Testis (tissue), 2 donors: ENCODE measurements at regions not wholly inside any gene's neighbourhood (a gene's known extent, or its start where the extent isn't known, plus 50 kb on each side); places are given as distances from the start of the nearest gene placed in this dataset.

Source experiments
- CTCF ChIP-seq, 3 experiments: fragments of 450-650 bp in 2 of 3; fragments of 200-600 bp in 1 of 3; sonication (generic) in 1 of 3; IDR thresholded peaks; one replicate each; pipeline ENCODE4 v1.5.1; 2016 to 2019; ENCODE audit warnings: antibody characterized with exemption in 3 of 3, mild to moderate bottlenecking in 2 of 3, moderate library complexity in 1 of 3
- POLR2A ChIP-seq: fragments of 450-650 bp; IDR thresholded peaks from one replicate; pipeline ENCODE4 v1.6.1; 2017; ENCODE audit warnings: antibody characterized with exemption, mild to moderate bottlenecking, moderate library complexity

- no peak for TF ChIP-seq POLR2A
- TF ChIP-seq CTCF (IDR thresholded peaks at IDR 0.05) = no peak
Measured at GRCh38 chr21:28177124-28177523, 815.6 kb downstream of the LTN1 start.
